A549 (cell line): ENCODE measurements at regions not wholly inside any gene's neighbourhood (a gene's known extent, or its start where the extent isn't known, plus 50 kb on each side); places are given as distances from the start of the nearest gene placed in this dataset.

Experiments
- ATAC-seq, 2 experiments: fragments of 200-7000 bp in 1 of 2; fragments of >200 bp in 1 of 2; cut with Nextera tagmentation in 1 of 2; cut with Tn5 transposase in 1 of 2; 3 replicates each; pipeline versions ENCODE4 v1.8.0 to v1.9.1; 2018 to 2020; ENCODE audit warnings: mild to moderate bottlenecking in 1 of 2, moderate library complexity in 1 of 2
- CTCF ChIA-PET: fragments of 300-600 bp; sonication (Branson Sonifier 250); formaldehyde crosslinking; extraction: SDS; loops from one replicate; lab custom pipeline; 2021; ENCODE audit warnings: antibody characterized with exemption, inconsistent platforms; lab: Yijun Ruan, JAX
- POLR2A ChIA-PET: fragments of 350-600 bp; formaldehyde crosslinking; extraction: SDS; loops from one replicate; lab custom pipeline; 2021; ENCODE audit warnings: antibody characterized with exemption, inconsistent platforms; lab: Yijun Ruan, JAX
- DNase-seq, 2 experiments: peaks; one replicate each; pipeline versions ENCODE4 v3.0.0 to v3.0.0-alpha.2; 2011 to 2016; ENCODE audit warnings: low read depth in 1 of 2, low spot score in 1 of 2
- FAIRE-seq: peaks from 2 replicates; lab custom pipeline; 2011; peaks lifted over from hg19 to GRCh38; lab: Jason Lieb, UNC
- H3K27ac ChIP-seq, 2 experiments: fragments of >200 bp; sonication (Bioruptor Twin); formaldehyde crosslinking; 3 replicates each; pipeline ENCODE4 v1.5.1; 2016 to 2017
- H3K4me1 ChIP-seq: fragments of >200 bp; sonication (Bioruptor Twin); formaldehyde crosslinking; 3 replicates; pipeline ENCODE4 v1.6.1; 2016
- H3K4me2 ChIP-seq: fragments of >200 bp; sonication (Bioruptor Twin); formaldehyde crosslinking; 3 replicates; pipeline ENCODE4 v1.6.1; 2016
- H3K4me3 ChIP-seq: fragments of >200 bp; sonication (Bioruptor Twin); formaldehyde crosslinking; 3 replicates; pipeline ENCODE4 v1.5.1; 2016
- H3K9me3 ChIP-seq: fragments of >200 bp; sonication (Bioruptor Twin); formaldehyde crosslinking; 3 replicates; pipeline ENCODE4 v1.6.1; 2016
- BHLHE40 ChIP-seq: IDR thresholded peaks from 2 replicates; pipeline ENCODE4 v1.6.1; 2012; ENCODE audit warnings: low read depth, low read length, inconsistent platforms
- CBX8 ChIP-seq: fragments of 200-600 bp; sonication (generic); IDR thresholded peaks from 2 replicates; pipeline ENCODE4 v1.6.1; 2016
- CEBPB ChIP-seq, 2 experiments: fragments of >200 bp in 1 of 2; sonication (Bioruptor Twin) in 1 of 2; formaldehyde crosslinking in 1 of 2; IDR thresholded peaks; 2 replicates each; pipeline ENCODE4 v1.6.1; 2012 to 2016
- EHMT2 ChIP-seq: fragments of 200-600 bp; sonication (generic); IDR thresholded peaks from 2 replicates; pipeline ENCODE4 v1.6.1; 2016; ENCODE audit warnings: antibody characterized with exemption, low read depth, mild to moderate bottlenecking, moderate library complexity
- ESRRA ChIP-seq: fragments of 150-350 bp; IDR thresholded peaks from 2 replicates; pipeline ENCODE4 v1.6.1; 2014; ENCODE audit warnings: mild to moderate bottlenecking, low read length, borderline replicate concordance
- FOSL2 ChIP-seq, 2 experiments: fragments of 450-650 bp in 1 of 2; fragments of >200 bp in 1 of 2; sonication (Bioruptor Twin) in 1 of 2; formaldehyde crosslinking; IDR thresholded peaks; 2 replicates each; pipeline versions ENCODE4 v1.5.0 to v1.6.1; 2016 to 2020; ENCODE audit warnings: mild to moderate bottlenecking in 1 of 2, moderate library complexity in 1 of 2
- FOXS1 ChIP-seq: fragments of 250-450 bp; sonication (Bioruptor Pico); IDR thresholded peaks from 2 replicates; pipeline ENCODE4 v1.5.0; 2020; ENCODE audit warnings: mild to moderate bottlenecking, moderate library complexity
- HDAC2 ChIP-seq: fragments of 200-600 bp; sonication (generic); IDR thresholded peaks from 2 replicates; pipeline ENCODE4 v1.6.1; 2016
- HOXB13 ChIP-seq: fragments of 250-450 bp; sonication (Bioruptor Pico); IDR thresholded peaks from 2 replicates; pipeline ENCODE4 v1.5.0; 2020; ENCODE audit warnings: low read depth, mild to moderate bottlenecking, moderate library complexity
- HOXB5 ChIP-seq: fragments of 250-450 bp; sonication (Bioruptor Pico); IDR thresholded peaks from 2 replicates; pipeline ENCODE4 v1.5.0; 2020; ENCODE audit warnings: mild to moderate bottlenecking, moderate library complexity
- JUN ChIP-seq, 2 experiments: fragments of >200 bp; sonication (Bioruptor Twin); formaldehyde crosslinking; IDR thresholded peaks; 2 replicates in 1 of 2; 3 replicates in 1 of 2; pipeline ENCODE4 v1.6.1; 2016 to 2017
- JUNB ChIP-seq: fragments of >200 bp; sonication (Bioruptor Twin); formaldehyde crosslinking; IDR thresholded peaks from 2 replicates; pipeline ENCODE4 v1.6.1; 2016
- KDM1A ChIP-seq: fragments of 200-600 bp; sonication (generic); IDR thresholded peaks from 2 replicates; pipeline ENCODE4 v1.6.1; 2016; ENCODE audit warnings: low read depth, mild to moderate bottlenecking
- KDM5A ChIP-seq: fragments of 200-600 bp; sonication (generic); IDR thresholded peaks from 2 replicates; pipeline ENCODE4 v1.6.1; 2016; ENCODE audit warnings: antibody characterized with exemption, mild to moderate bottlenecking
- MAZ ChIP-seq: fragments of 150-350 bp; IDR thresholded peaks from 2 replicates; pipeline ENCODE4 v1.6.1; 2014; ENCODE audit warnings: antibody characterized with exemption, low read depth, low read length, borderline replicate concordance
- NR3C1 ChIP-seq: fragments of >200 bp; sonication (Bioruptor Twin); formaldehyde crosslinking; IDR thresholded peaks from 3 replicates; pipeline ENCODE4 v1.6.1; 2017
- PHF8 ChIP-seq: fragments of 200-600 bp; sonication (generic); IDR thresholded peaks from 2 replicates; pipeline ENCODE4 v1.6.1; 2016; ENCODE audit warnings: low read depth, mild to moderate bottlenecking, antibody characterized with exemption, moderate library complexity, borderline replicate concordance
- POLR2A ChIP-seq: IDR thresholded peaks from 2 replicates; pipeline ENCODE4 v1.6.1; 2012; ENCODE audit warnings: mild to moderate bottlenecking, low read length
- POLR2AphosphoS2 ChIP-seq: conservative IDR thresholded peaks from 2 replicates; pipeline ENCODE4 v1.6.1; 2012; ENCODE audit warnings: low read length, improper control_type of control experiment, inconsistent platforms
- RAD21 ChIP-seq, 2 experiments: fragments of >200 bp in 1 of 2; sonication (Bioruptor Twin) in 1 of 2; formaldehyde crosslinking in 1 of 2; IDR thresholded peaks in 1 of 2; conservative IDR thresholded peaks in 1 of 2; 2 replicates in 1 of 2; 3 replicates in 1 of 2; pipeline ENCODE4 v1.6.1; 2012 to 2018; ENCODE audit warnings: inconsistent platforms in 1 of 2
- RFX5 ChIP-seq: fragments of 450-650 bp; IDR thresholded peaks from 2 replicates; pipeline ENCODE4 v1.7.1; 2014; ENCODE audit warnings: antibody characterized with exemption, mild to moderate bottlenecking, moderate library complexity
- RNF2 ChIP-seq: fragments of 200-600 bp; sonication (generic); IDR thresholded peaks from 2 replicates; pipeline ENCODE4 v1.6.1; 2016; ENCODE audit warnings: low read depth, mild to moderate bottlenecking, antibody characterized with exemption, moderate library complexity, borderline replicate concordance
- SREBF2 ChIP-seq: fragments of 450-650 bp; IDR thresholded peaks from 2 replicates; pipeline ENCODE4 v1.6.1; 2014; ENCODE audit warnings: mild to moderate bottlenecking, moderate library complexity
- TFCP2L1 ChIP-seq: fragments of 250-450 bp; sonication (Bioruptor Pico); IDR thresholded peaks from 2 replicates; pipeline ENCODE4 v1.5.0; 2021; ENCODE audit warnings: mild to moderate bottlenecking
- TP53 ChIP-seq: fragments of 250-450 bp; sonication (Bioruptor Pico); IDR thresholded peaks from 2 replicates; pipeline ENCODE4 v1.5.0; 2021; ENCODE audit warnings: mild to moderate bottlenecking, moderate library complexity
- ZFP36 ChIP-seq: fragments of 450-650 bp; IDR thresholded peaks from 2 replicates; pipeline ENCODE4 v1.6.1; 2014; ENCODE audit warnings: borderline replicate concordance; ENCODE audit not compliant: partially characterized antibody
- WGBS: methylation state at CpG from one replicate; pipeline ENCODE4 v1.1.6; 2017; ENCODE audit errors: missing lambda C conversion rate; 5-methylcytosine and 5-hydroxymethylcytosine counted together
- TF ChIP-seq, protein P1 (sequence below): fragments of >200 bp; sonication (Bioruptor Twin); formaldehyde crosslinking; IDR thresholded peaks from 2 replicates; pipeline ENCODE4 v1.6.1; 2016
- TF ChIP-seq, protein P2 (sequence below): fragments of 250-450 bp; sonication (Bioruptor Pico); IDR thresholded peaks from 2 replicates; pipeline ENCODE4 v1.5.0; 2021; ENCODE audit warnings: mild to moderate bottlenecking, moderate library complexity, borderline replicate concordance
- TF ChIP-seq, protein P3 (sequence below): fragments of 200-600 bp; sonication (generic); IDR thresholded peaks from 2 replicates; pipeline ENCODE4 v1.6.1; 2016; ENCODE audit warnings: antibody characterized with exemption, mild to moderate bottlenecking, moderate library complexity
- TF ChIP-seq, protein P4 (sequence below): fragments of >200 bp; sonication (Bioruptor Twin); formaldehyde crosslinking; IDR thresholded peaks from 3 replicates; pipeline ENCODE4 v1.5.1; 2016
- TF ChIP-seq, protein P5 (sequence below): IDR thresholded peaks from 2 replicates; pipeline ENCODE4 v1.6.1; 2012

DNA sequence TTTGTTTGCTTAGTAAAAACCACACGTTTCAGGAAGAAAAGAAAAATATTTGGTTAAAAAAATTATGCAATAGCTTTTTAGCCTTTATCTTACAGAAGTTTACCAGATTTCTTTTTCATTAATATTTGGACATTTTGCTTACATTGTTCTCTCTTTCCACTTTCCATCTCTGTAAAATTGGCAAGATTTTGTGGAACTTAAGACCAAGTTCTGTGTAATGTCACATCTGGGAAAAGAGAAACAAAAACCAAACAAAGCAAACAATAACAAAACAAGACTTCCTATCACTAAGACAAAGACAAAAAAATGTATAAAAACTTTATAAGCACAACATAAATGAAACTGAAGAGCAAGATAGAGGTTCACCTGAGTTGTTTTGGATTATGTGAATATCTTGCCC, 1392.1 kb upstream of the CELF4 start:
- Histone ChIP-seq H3K27ac (no peak overlapping the region), H3K9me3 (no peaks in the 10 kb centered on the region), H3K4me3 (no peak overlapping the region), H3K4me1 (no peaks in the 10 kb centered on the region), H3K4me2 (no peak overlapping the region)
- 0% methylated on average over 1 of the region's 1 CpG for WGBS
- FAIRE-seq (no peak), ATAC-seq (no peak), DNase-seq (no peak)
- ChIA-PET POLR2A (no interaction called here), CTCF (no interaction called here)
- TF ChIP-seq, protein P1, sequence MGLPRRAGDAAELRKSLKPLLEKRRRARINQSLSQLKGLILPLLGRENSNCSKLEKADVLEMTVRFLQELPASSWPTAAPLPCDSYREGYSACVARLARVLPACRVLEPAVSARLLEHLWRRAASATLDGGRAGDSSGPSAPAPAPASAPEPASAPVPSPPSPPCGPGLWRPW: no peak
- TF ChIP-seq FOSL2 (IDR thresholded peaks at IDR 0.05): no peak
- TF ChIP-seq FOSL2 (CRISPR knock-in tag; IDR thresholded peaks at IDR 0.05): no peak
- TF ChIP-seq FOXS1 (CRISPR knock-in tag): no peak
- no peak for TF ChIP-seq ZFP36
- no peak for TF ChIP-seq KDM5A
- no peak for TF ChIP-seq PHF8
- no peak for TF ChIP-seq JUN (IDR thresholded peaks at IDR 0.05)
- TF ChIP-seq EHMT2: no peak
- no peak for TF ChIP-seq CEBPB (IDR thresholded peaks at IDR 0.05)
- no peak for TF ChIP-seq RFX5
- TF ChIP-seq KDM1A: no peak
- TF ChIP-seq ESRRA: no peak
- no peak for TF ChIP-seq HDAC2
- TF ChIP-seq, protein P2, sequence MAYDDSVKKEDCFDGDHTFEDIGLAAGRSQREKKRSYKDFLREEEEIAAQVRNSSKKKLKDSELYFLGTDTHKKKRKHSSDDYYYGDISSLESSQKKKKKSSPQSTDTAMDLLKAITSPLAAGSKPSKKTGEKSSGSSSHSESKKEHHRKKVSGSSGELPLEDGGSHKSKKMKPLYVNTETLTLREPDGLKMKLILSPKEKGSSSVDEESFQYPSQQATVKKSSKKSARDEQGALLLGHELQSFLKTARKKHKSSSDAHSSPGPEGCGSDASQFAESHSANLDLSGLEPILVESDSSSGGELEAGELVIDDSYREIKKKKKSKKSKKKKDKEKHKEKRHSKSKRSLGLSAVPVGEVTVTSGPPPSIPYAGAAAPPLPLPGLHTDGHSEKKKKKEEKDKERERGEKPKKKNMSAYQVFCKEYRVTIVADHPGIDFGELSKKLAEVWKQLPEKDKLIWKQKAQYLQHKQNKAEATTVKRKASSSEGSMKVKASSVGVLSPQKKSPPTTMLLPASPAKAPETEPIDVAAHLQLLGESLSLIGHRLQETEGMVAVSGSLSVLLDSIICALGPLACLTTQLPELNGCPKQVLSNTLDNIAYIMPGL (CRISPR knock-in tag): no peak
- TF ChIP-seq, protein P3, sequence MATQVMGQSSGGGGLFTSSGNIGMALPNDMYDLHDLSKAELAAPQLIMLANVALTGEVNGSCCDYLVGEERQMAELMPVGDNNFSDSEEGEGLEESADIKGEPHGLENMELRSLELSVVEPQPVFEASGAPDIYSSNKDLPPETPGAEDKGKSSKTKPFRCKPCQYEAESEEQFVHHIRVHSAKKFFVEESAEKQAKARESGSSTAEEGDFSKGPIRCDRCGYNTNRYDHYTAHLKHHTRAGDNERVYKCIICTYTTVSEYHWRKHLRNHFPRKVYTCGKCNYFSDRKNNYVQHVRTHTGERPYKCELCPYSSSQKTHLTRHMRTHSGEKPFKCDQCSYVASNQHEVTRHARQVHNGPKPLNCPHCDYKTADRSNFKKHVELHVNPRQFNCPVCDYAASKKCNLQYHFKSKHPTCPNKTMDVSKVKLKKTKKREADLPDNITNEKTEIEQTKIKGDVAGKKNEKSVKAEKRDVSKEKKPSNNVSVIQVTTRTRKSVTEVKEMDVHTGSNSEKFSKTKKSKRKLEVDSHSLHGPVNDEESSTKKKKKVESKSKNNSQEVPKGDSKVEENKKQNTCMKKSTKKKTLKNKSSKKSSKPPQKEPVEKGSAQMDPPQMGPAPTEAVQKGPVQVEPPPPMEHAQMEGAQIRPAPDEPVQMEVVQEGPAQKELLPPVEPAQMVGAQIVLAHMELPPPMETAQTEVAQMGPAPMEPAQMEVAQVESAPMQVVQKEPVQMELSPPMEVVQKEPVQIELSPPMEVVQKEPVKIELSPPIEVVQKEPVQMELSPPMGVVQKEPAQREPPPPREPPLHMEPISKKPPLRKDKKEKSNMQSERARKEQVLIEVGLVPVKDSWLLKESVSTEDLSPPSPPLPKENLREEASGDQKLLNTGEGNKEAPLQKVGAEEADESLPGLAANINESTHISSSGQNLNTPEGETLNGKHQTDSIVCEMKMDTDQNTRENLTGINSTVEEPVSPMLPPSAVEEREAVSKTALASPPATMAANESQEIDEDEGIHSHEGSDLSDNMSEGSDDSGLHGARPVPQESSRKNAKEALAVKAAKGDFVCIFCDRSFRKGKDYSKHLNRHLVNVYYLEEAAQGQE: no peak
- TF ChIP-seq, protein P4, sequence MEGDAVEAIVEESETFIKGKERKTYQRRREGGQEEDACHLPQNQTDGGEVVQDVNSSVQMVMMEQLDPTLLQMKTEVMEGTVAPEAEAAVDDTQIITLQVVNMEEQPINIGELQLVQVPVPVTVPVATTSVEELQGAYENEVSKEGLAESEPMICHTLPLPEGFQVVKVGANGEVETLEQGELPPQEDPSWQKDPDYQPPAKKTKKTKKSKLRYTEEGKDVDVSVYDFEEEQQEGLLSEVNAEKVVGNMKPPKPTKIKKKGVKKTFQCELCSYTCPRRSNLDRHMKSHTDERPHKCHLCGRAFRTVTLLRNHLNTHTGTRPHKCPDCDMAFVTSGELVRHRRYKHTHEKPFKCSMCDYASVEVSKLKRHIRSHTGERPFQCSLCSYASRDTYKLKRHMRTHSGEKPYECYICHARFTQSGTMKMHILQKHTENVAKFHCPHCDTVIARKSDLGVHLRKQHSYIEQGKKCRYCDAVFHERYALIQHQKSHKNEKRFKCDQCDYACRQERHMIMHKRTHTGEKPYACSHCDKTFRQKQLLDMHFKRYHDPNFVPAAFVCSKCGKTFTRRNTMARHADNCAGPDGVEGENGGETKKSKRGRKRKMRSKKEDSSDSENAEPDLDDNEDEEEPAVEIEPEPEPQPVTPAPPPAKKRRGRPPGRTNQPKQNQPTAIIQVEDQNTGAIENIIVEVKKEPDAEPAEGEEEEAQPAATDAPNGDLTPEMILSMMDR: no peak
- no peak for TF ChIP-seq JUNB
- no peak for TF ChIP-seq BHLHE40
- TF ChIP-seq RAD21 (conservative IDR thresholded peaks at IDR 0.05 in 1 of 2, IDR thresholded peaks at IDR 0.05 in 1 of 2): no peak
- TF ChIP-seq NR3C1: no peak

DNA sequence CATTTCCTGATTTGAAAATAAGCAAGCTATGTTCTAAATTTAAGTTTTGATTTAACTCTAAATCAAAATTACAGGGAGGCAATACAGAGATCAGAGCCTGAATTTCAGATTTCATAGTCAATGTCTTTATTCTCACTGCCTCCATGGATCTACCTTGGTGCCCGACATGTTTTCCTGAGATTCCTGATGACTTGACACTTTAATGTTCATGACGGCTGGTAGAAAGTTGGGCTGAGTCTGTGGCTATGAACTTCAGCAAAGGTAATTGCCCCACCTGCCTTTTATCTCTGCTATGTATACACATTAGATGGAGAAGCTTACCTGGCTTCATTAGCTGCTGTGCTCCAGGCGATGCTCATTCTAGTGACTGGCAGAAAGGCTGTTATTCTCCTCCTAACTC, 1390.5 kb upstream of the CELF4 start:
- Histone ChIP-seq H3K4me3 (no peak overlapping the region), H3K4me2 (no peak overlapping the region), H3K4me1 (no peaks in the 10 kb centered on the region), H3K9me3 (no peaks in the 10 kb centered on the region), H3K27ac (no peak overlapping the region)
- ATAC-seq (no peak), DNase-seq (no peak), FAIRE-seq (no peak)
- 8% methylated on average over 3 of the region's 3 CpGs for WGBS
- POLR2A ChIA-PET: no interaction called here
- CTCF ChIA-PET: no interaction called here
- TF ChIP-seq, protein P4: no peak
- TF ChIP-seq TFCP2L1 (CRISPR knock-in tag): no peak
- TF ChIP-seq HOXB13 (CRISPR knock-in tag): no peak
- TF ChIP-seq CBX8: no peak
- TF ChIP-seq FOSL2 (IDR thresholded peaks at IDR 0.05): no peak
- no peak for TF ChIP-seq FOSL2 (CRISPR knock-in tag; IDR thresholded peaks at IDR 0.05)
- TF ChIP-seq, protein P5, sequence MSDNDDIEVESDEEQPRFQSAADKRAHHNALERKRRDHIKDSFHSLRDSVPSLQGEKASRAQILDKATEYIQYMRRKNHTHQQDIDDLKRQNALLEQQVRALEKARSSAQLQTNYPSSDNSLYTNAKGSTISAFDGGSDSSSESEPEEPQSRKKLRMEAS: no peak
- TF ChIP-seq POLR2AphosphoS2: no peak
- TF ChIP-seq EHMT2: no peak
- TF ChIP-seq POLR2A: no peak
- no peak for TF ChIP-seq MAZ
- TF ChIP-seq SREBF2: no peak
- TF ChIP-seq RNF2: no peak
- TF ChIP-seq HOXB5: no peak
- no peak for TF ChIP-seq TP53
